ENCODE measurements at regions not wholly inside any gene's neighbourhood (a gene's known extent, or its start where the extent isn't known, plus 50 kb on each side); places are given as distances from the start of the nearest gene placed in this dataset.

- no peak overlapping the region for H3K4me3 ChIP-seq
- H3K9me3 ChIP-seq: peaks cover 3% of the 10 kb centered on the region
- no peaks in the 10 kb centered on the region; the same call in 1 of the 2 replicates for H3K27me3 ChIP-seq
- H3K36me3 ChIP-seq: no peaks in the 10 kb centered on the region
- DNase-seq: no peak
These were observed 63.1 kb upstream of the PHACTR1 start for GRCh38 chr6:12653486-12653885.

GRCh38 chr6:12654107-12654506 is 62.5 kb upstream of the PHACTR1 start:
- no peak for DNase-seq
- Histone ChIP-seq H3K9me3 (no peaks in the 10 kb centered on the region; the same call in 1 of the 2 replicates), H3K36me3 (no peaks in the 10 kb centered on the region), H3K27me3 (no peaks in the 10 kb centered on the region; the same call in 1 of the 2 replicates), H3K4me3 (no peak overlapping the region)

DNA sequence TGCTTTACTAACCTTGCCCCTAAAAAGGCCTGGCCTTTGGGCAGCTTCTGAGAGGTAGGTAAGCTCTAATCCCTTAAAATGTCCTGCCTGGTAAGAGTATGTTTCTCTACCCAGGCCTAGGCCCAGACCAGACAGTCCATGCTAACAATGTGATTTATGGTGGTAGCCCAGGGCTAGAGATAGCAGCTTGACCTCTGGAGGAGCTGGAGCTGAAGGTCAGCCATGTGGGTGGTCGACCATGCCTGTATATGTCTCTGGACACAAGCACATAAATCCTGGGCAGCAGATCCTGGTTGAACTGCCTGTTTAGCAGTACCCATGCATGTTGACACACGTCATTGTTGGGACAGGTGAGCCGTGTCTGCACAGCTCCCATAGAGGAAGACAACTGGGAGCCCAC is 62.1 kb upstream of the PHACTR1 start:
- H3K36me3 ChIP-seq: no peaks in the 10 kb centered on the region
- DNase-seq: no peak
- H3K9me3 ChIP-seq: no peaks in the 10 kb centered on the region
- H3K27me3 ChIP-seq: no peaks in the 10 kb centered on the region; the same call in 1 of the 2 replicates
- H3K4me3 ChIP-seq: no peak overlapping the region

DNA sequence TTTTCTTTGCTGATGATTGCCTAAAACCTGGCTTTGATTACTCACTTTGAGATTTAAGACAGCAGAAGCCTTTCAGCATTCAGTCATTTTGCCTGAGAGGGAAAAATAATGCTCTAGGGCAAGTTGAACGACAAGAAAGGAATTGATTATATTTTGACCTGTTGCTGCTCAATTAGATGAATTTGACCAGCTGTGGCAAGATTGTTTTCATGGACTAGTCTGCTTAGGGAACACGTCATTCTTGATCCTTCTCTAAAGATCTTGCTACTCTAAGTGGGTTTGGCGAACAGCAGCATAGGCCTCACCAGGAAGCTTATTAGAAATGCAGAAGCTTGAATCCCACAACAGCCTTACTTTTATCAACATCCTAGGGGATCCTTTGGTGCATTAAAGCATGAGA is 59.7 kb upstream of the PHACTR1 start:
- Histone ChIP-seq H3K9me3 (no peaks in the 10 kb centered on the region), H3K27me3 (no peaks in the 10 kb centered on the region; the same call in 1 of the 2 replicates), H3K36me3 (no peaks in the 10 kb centered on the region), H3K4me3 (no peak overlapping the region)
- no peak for DNase-seq

DNA sequence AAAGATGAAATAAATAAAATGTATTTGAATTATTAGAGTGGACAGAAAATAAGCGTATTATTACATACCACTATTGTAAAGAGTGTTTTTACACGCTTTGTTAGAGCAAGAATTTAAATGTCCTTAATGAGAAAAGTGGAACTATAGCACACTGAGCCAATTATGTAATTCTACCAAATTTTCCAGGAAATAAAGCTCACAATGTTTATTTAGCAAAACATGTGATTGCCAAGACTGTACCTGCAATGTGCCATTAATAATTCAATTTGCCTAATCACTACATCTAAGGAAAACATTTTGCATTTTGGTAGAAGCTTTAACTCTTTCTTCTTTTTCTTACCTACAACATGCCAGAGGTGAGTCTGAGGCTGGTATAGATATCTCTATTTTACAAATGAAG is 58.7 kb upstream of the PHACTR1 start:
- DNase-seq: no peak
- Histone ChIP-seq H3K27me3 (peaks cover 2% of the 10 kb centered on the region), H3K9me3 (no peaks in the 10 kb centered on the region), H3K36me3 (no peaks in the 10 kb centered on the region), H3K4me3 (no peak overlapping the region)

DNA sequence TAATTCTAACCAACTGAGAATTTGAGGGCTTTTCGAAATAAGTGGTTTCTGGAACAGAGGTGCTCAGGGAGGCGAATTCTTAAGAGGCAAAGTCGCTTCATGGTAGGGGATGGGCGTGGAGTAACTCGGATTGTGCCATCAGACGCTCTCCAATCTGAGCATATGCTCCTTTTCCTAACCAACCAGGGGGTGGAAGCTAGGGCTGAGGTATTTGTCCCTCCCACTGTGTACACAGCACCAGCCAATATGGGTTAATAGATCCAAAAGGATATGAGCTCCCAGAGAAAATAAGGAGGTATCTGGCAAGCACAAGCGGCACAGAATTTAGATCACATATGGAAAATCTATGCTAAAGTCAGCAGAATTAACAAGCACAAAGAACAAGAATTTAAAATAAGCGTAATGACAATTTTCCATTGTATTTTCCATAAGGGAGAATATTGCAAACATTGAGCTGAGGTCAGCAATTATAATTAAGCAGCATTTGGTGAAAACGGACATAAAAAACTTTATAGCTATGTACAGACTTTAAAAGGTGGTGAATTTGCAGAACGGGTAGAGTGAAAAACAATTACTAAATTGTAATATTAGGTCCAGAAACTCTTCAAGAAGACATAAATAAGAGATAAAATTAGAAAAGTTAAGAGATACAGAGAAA is 55.0 kb upstream of the PHACTR1 start:
- DNase-seq: no peak
- Histone ChIP-seq H3K4me3 (no peak overlapping the region), H3K27me3 (peaks cover 7% of the 10 kb centered on the region), H3K36me3 (no peaks in the 10 kb centered on the region), H3K9me3 (no peaks in the 10 kb centered on the region)
